Mesenchymal stem cell (in vitro differentiated cells and primary cell): ENCODE measurements at regions not wholly inside any gene's neighbourhood (a gene's known extent, or its start where the extent isn't known, plus 50 kb on each side); places are given as distances from the start of the nearest gene placed in this dataset.

Experiments used
- DNase-seq: peaks from one replicate; pipeline ENCODE4 v3.0.0-alpha.2; 2013
- H2AFZ ChIP-seq: one replicate; pipeline ENCODE4 v1.6.1; 2013; ENCODE audit warnings: low read depth, mild to moderate bottlenecking, control low read depth, inconsistent platforms, low read length, moderate library complexity
- H2AK5ac ChIP-seq: 2 replicates; pipeline ENCODE4 v1.6.1; 2013; ENCODE audit warnings: low read length, moderate library complexity, mild to moderate bottlenecking, inconsistent platforms; ENCODE audit not compliant: severe bottlenecking
- H2BK120ac ChIP-seq: one replicate; pipeline ENCODE4 v1.6.1; 2013; ENCODE audit warnings: low read depth, mild to moderate bottlenecking, inconsistent platforms, low read length, moderate library complexity
- H2BK12ac ChIP-seq, 2 experiments: one replicate each; pipeline ENCODE4 v1.6.1; 2013; ENCODE audit warnings: inconsistent platforms in 2 of 2, low read length in 2 of 2, mild to moderate bottlenecking in 2 of 2, moderate library complexity in 2 of 2, control low read depth in 1 of 2
- H2BK15ac ChIP-seq: one replicate; pipeline ENCODE4 v1.6.1; 2013; ENCODE audit warnings: mild to moderate bottlenecking, low read depth, inconsistent platforms; ENCODE audit not compliant: poor library complexity, severe bottlenecking
- H2BK5ac ChIP-seq: 2 replicates; pipeline ENCODE4 v1.6.1; 2013; ENCODE audit warnings: low read depth, mild to moderate bottlenecking, low read length, control low read depth, inconsistent platforms; ENCODE audit not compliant: poor library complexity, severe bottlenecking
- H3K14ac ChIP-seq, 2 experiments: one replicate each; pipeline ENCODE4 v1.6.1; 2013; ENCODE audit warnings: inconsistent platforms in 2 of 2, low read length in 2 of 2, control low read depth in 1 of 2, mild to moderate bottlenecking in 1 of 2, moderate library complexity in 1 of 2
- H3K18ac ChIP-seq, 2 experiments: one replicate each; pipeline ENCODE4 v1.6.1; 2013; ENCODE audit warnings: inconsistent platforms in 2 of 2, low read length in 2 of 2, control low read depth in 1 of 2, low read depth in 1 of 2, mild to moderate bottlenecking in 1 of 2
- H3K23ac ChIP-seq, 2 experiments: one replicate each; pipeline ENCODE4 v1.6.1; 2013; ENCODE audit warnings: inconsistent platforms in 2 of 2, low read length in 2 of 2, mild to moderate bottlenecking in 2 of 2, moderate library complexity in 2 of 2, control low read depth in 1 of 2
- H3K27ac ChIP-seq: 2 replicates; pipeline ENCODE4 v1.5.1; 2013; ENCODE audit warnings: mild to moderate bottlenecking, moderate library complexity, low read length, control low read depth, inconsistent platforms; ENCODE audit not compliant: poor library complexity, severe bottlenecking
- H3K27me3 ChIP-seq, 2 experiments: 2 replicates each; pipeline versions ENCODE4 v1.6.1 to v1.7.0; 2013; ENCODE audit warnings: low read length in 2 of 2, mild to moderate bottlenecking in 2 of 2, moderate library complexity in 2 of 2, control low read depth in 1 of 2, inconsistent platforms in 1 of 2; ENCODE audit not compliant: control insufficient read depth in 1 of 2, insufficient read depth in 1 of 2
- H3K36me3 ChIP-seq, 2 experiments: 2 replicates each; pipeline versions ENCODE4 v1.6.1 to v1.7.0; 2013; ENCODE audit warnings: low read length in 2 of 2, control low read depth in 1 of 2, inconsistent platforms in 1 of 2, low read depth in 1 of 2, mild to moderate bottlenecking in 1 of 2; ENCODE audit not compliant: insufficient read depth in 2 of 2, control insufficient read depth in 1 of 2
- H3K4ac ChIP-seq, 2 experiments: one replicate each; pipeline ENCODE4 v1.6.1; 2013; ENCODE audit warnings: inconsistent platforms in 2 of 2, low read length in 2 of 2, mild to moderate bottlenecking in 2 of 2, moderate library complexity in 2 of 2, control low read depth in 1 of 2, low read depth in 1 of 2
- H3K4me1 ChIP-seq: 2 replicates; pipeline ENCODE4 v1.6.1; 2013; ENCODE audit warnings: low read depth, low read length, control low read depth; ENCODE audit not compliant: control insufficient read depth, insufficient read depth
- H3K4me2 ChIP-seq: 2 replicates; pipeline ENCODE4 v1.6.1; 2013; ENCODE audit warnings: low read length, mild to moderate bottlenecking, inconsistent platforms; ENCODE audit not compliant: poor library complexity, severe bottlenecking
- H3K4me3 ChIP-seq, 2 experiments: 2 replicates each; pipeline versions ENCODE4 v1.5.1 to v1.7.0; 2013; ENCODE audit warnings: low read length in 2 of 2, mild to moderate bottlenecking in 2 of 2, control low read depth in 1 of 2, low read depth in 1 of 2; ENCODE audit not compliant: insufficient read depth in 1 of 2
- H3K79me1 ChIP-seq: replicated peaks from 2 replicates; pipeline ENCODE4 v1.6.1; 2013; ENCODE audit warnings: mild to moderate bottlenecking, control low read depth, low read length, inconsistent platforms; ENCODE audit not compliant: poor library complexity, severe bottlenecking
- H3K9ac ChIP-seq: 2 replicates; pipeline ENCODE4 v1.7.0; 2013; ENCODE audit warnings: mild to moderate bottlenecking, low read length, moderate library complexity
- H3K9me3 ChIP-seq: 2 replicates; pipeline ENCODE4 v1.7.0; 2013; ENCODE audit warnings: mild to moderate bottlenecking, low read length; ENCODE audit not compliant: control insufficient read depth
- H4K8ac ChIP-seq: one replicate; pipeline ENCODE4 v1.6.1; 2013; ENCODE audit warnings: inconsistent platforms, mild to moderate bottlenecking, low read length, moderate library complexity
- H4K91ac ChIP-seq: one replicate; pipeline ENCODE4 v1.6.1; 2013; ENCODE audit warnings: mild to moderate bottlenecking, low read length, inconsistent platforms
- WGBS: methylation state at CpG from one replicate; pipeline ENCODE4 v1.1.7; 2013; ENCODE audit warnings: mixed read lengths; 5-methylcytosine and 5-hydroxymethylcytosine counted together

DNA sequence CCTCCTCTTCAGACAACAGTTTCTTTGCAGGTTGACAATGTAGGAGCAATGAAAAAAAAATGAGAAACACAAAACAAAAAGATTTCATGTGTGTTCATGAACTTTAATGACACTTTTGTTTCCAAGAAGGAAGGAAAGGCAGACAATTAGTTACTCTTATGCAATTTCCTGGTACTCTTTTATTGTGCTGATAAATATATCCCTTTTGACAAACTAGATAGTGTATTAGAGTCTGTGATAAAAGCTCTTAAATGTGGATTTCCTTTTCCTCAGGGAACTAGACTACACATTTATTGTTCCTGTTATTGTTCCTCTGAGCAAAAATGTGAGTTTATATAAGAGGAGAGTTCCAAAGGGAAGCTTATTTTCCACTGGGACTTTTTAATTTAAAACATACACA lies 188.7 kb upstream of the NRXN1 start:
- Histone ChIP-seq H3K79me1 (no peaks in the 10 kb centered on the region), H3K4me2 (no peak overlapping the region), H3K4ac (no peak overlapping the region), H3K27ac (no peak overlapping the region), H2BK15ac (no peak overlapping the region), H4K91ac (no peak overlapping the region), H3K27me3 (no peaks in the 10 kb centered on the region), H2AFZ (no peak overlapping the region), H4K8ac (no peak overlapping the region), H3K4me1 (no peaks in the 10 kb centered on the region), H2BK120ac (no peak overlapping the region), H2BK12ac (no peak overlapping the region), H3K9me3 (peaks cover 7% of the 10 kb centered on the region), H3K14ac (no peak overlapping the region), H2AK5ac (no peak overlapping the region), H3K9ac (no peak overlapping the region), H3K23ac (no peak overlapping the region), H3K36me3 (no peaks in the 10 kb centered on the region), H3K18ac (no peak overlapping the region), H3K4me3 (no peak overlapping the region), H2BK5ac (no peak overlapping the region)
- no peak for DNase-seq

DNA sequence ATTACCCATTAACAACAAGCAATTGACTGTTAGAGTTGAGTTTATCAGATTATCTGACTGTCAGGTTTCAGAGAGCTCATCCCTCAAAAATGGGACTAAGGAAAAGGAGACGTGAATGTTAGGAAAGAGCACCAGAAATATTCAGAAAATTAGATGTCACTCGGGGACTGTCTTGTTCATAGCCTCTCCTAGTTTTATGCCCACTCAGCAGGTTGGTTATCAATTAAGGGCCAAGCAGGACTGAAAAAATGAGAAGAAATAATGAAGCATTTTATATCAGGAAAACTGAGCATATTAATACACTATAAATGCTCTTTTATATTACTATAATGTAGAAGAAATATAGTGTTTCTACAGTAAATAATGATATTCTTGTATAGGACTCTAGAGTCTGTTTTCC lies 188.1 kb upstream of the NRXN1 start:
- Histone ChIP-seq H2BK5ac (no peak overlapping the region), H2BK15ac (no peak overlapping the region), H2BK12ac (no peak overlapping the region), H3K4me2 (no peak overlapping the region), H4K91ac (no peak overlapping the region), H2BK120ac (no peak overlapping the region), H3K18ac (no peak overlapping the region), H3K23ac (no peak overlapping the region), H3K4me1 (no peaks in the 10 kb centered on the region), H2AFZ (no peak overlapping the region), H3K4me3 (no peak overlapping the region), H3K79me1 (no peaks in the 10 kb centered on the region), H3K36me3 (no peaks in the 10 kb centered on the region), H3K27ac (no peak overlapping the region), H3K14ac (no peak overlapping the region), H2AK5ac (no peak overlapping the region), H3K9me3 (peaks cover 5% of the 10 kb centered on the region), H3K4ac (no peak overlapping the region), H3K9ac (no peak overlapping the region), H4K8ac (no peak overlapping the region), H3K27me3 (no peaks in the 10 kb centered on the region)
- 97% methylated on average over 2 of the region's 2 CpGs for WGBS
- no peak for DNase-seq

DNA sequence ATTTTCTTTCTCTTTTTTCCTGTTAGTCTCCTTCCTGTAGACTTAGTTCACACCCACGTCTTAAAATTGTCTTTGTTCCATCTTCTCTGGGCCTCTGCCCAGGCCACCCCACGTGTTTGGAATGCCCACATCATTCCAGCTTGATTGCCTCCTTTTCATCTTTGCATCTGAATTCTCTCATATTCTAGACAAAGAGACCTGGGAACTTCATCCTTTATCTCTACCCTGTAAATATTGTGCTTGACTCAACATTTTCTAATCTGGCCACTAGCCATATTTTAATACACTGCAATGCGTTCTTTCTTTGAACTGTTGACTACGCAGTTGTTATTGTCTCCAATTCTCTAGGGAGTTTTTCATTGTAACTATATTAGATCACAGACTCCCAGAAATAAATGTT lies 187.5 kb upstream of the NRXN1 start:
- H3K23ac ChIP-seq = no peak overlapping the region
- no peaks in the 10 kb centered on the region for H3K4me1 ChIP-seq
- H3K27me3 ChIP-seq = no peaks in the 10 kb centered on the region
- no peak overlapping the region for H3K14ac ChIP-seq
- no peak overlapping the region for H2BK15ac ChIP-seq
- no peak overlapping the region for H3K4ac ChIP-seq
- no peak overlapping the region for H3K9ac ChIP-seq
- no peak overlapping the region for H3K4me3 ChIP-seq
- H2BK12ac ChIP-seq = no peak overlapping the region
- DNase-seq = no peak
- no peak overlapping the region for H3K18ac ChIP-seq
- no peaks in the 10 kb centered on the region for H3K36me3 ChIP-seq
- no peak overlapping the region for H4K91ac ChIP-seq
- no peak overlapping the region for H2AFZ ChIP-seq
- H3K4me2 ChIP-seq = no peak overlapping the region
- H2BK120ac ChIP-seq = no peak overlapping the region
- no peak overlapping the region for H2BK5ac ChIP-seq
- H3K9me3 ChIP-seq = peaks cover 5% of the 10 kb centered on the region
- no peaks in the 10 kb centered on the region for H3K79me1 ChIP-seq
- no peak overlapping the region for H4K8ac ChIP-seq
- no peak overlapping the region for H3K27ac ChIP-seq
- H2AK5ac ChIP-seq = no peak overlapping the region
- WGBS = 83% methylated on average over 3 of the region's 4 CpGs

DNA sequence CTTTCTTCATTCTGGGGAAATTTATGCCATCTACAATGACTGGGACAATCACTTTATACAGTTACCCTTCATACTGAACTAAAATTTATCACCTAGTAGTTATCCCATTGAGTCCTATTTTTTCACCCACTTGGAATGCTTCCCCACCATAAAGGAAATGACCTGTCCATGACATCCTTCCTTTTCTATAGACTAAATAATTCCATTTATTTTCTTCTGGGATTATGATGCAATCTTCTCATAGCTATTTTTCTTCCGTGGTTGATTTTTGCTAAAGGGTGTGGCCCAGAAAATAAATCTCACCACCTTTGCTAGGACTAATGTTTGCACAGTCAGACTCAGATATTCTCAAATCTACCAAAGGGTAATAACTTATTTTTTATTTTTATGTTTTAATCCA lies 186.1 kb upstream of the NRXN1 start:
- H3K9ac ChIP-seq = no peak overlapping the region
- no peak overlapping the region for H2BK5ac ChIP-seq
- H3K18ac ChIP-seq = no peak overlapping the region
- no peak overlapping the region for H3K14ac ChIP-seq
- no peak overlapping the region for H3K27ac ChIP-seq
- no peak overlapping the region for H3K4me2 ChIP-seq
- no peak overlapping the region for H2BK120ac ChIP-seq
- no peaks in the 10 kb centered on the region for H3K79me1 ChIP-seq
- no peak overlapping the region for H2BK12ac ChIP-seq
- no peak for DNase-seq
- H3K9me3 ChIP-seq = peaks cover under 1% of the 10 kb centered on the region
- H2AK5ac ChIP-seq = no peak overlapping the region
- no peak overlapping the region for H2BK15ac ChIP-seq
- 90% methylated on average over 1 of the region's 1 CpG for WGBS
- H3K4me3 ChIP-seq = no peak overlapping the region
- no peak overlapping the region for H3K23ac ChIP-seq
- no peak overlapping the region for H4K91ac ChIP-seq
- H3K36me3 ChIP-seq = no peaks in the 10 kb centered on the region
- no peaks in the 10 kb centered on the region for H3K27me3 ChIP-seq
- no peak overlapping the region for H2AFZ ChIP-seq
- no peak overlapping the region for H3K4ac ChIP-seq
- no peak overlapping the region for H4K8ac ChIP-seq
- no peaks in the 10 kb centered on the region for H3K4me1 ChIP-seq
